ENCODE measurements at regions not wholly inside any gene's neighbourhood (a gene's known extent, or its start where the extent isn't known, plus 50 kb on each side); places are given as distances from the start of the nearest gene placed in this dataset.

GRCh38 chr11:109902764-109903433 is 190.3 kb upstream of the ZC3H12C start:
- POLR2A ChIA-PET, result no interaction called here
- Mint-ChIP-seq H3K27ac (no peak overlapping the region), H3K9me3 (ENCODE audit: insufficient read depth) (no peaks in the 10 kb centered on the region)

GRCh38 chr11:109911488-109911887 is 181.7 kb upstream of the ZC3H12C start:
- no peak for ATAC-seq
- ChIA-PET CTCF (no interaction called here), POLR2A (no interaction called here)
- DNase-seq, result no peak
- Mint-ChIP-seq H3K36me3 (ENCODE audit: low read depth) (no peaks in the 10 kb centered on the region), H3K9me3 (ENCODE audit: insufficient read depth) (no peaks in the 10 kb centered on the region), H3K4me1 (ENCODE audit: low read depth) (no peaks in the 10 kb centered on the region), H3K4me3 (no peak overlapping the region), H3K27me3 (ENCODE audit: low read depth) (no peaks in the 10 kb centered on the region), H3K27ac (no peak overlapping the region)

More at GRCh38 chr11:109902764-109903433, 190.3 kb upstream of the ZC3H12C start:
- no peaks in the 10 kb centered on the region for H3K4me1 Mint-ChIP-seq (ENCODE audit: low read depth)
- no peaks in the 10 kb centered on the region for H3K27me3 Mint-ChIP-seq (ENCODE audit: low read depth)
- no peaks in the 10 kb centered on the region for H3K36me3 Mint-ChIP-seq (ENCODE audit: low read depth)
- ATAC-seq (no peak), DNase-seq (no peak)
- no peak overlapping the region for H3K4me3 Mint-ChIP-seq
- CTCF ChIA-PET, result no interaction called here

- Mint-ChIP-seq H3K4me3 (no peak overlapping the region), H3K27ac (no peak overlapping the region), H3K9me3 (ENCODE audit: insufficient read depth) (no peaks in the 10 kb centered on the region), H3K4me1 (ENCODE audit: low read depth) (no peaks in the 10 kb centered on the region), H3K36me3 (ENCODE audit: low read depth) (no peaks in the 10 kb centered on the region), H3K27me3 (ENCODE audit: low read depth) (no peaks in the 10 kb centered on the region)
- DNase-seq (no peak), ATAC-seq (no peak)
- CTCF ChIA-PET, result interaction anchor here (1.6 kb wide), 1 partner anchor 25 kb away, joined by 6 read pairs; no protein-coding TSS in a partner anchor
- POLR2A ChIA-PET, result no interaction called here
These were observed 179.2 kb upstream of the ZC3H12C start for GRCh38 chr11:109914038-109914437.

GRCh38 chr11:109914809-109915653 is 178.2 kb upstream of the ZC3H12C start:
- Mint-ChIP-seq H3K27ac (no peak overlapping the region), H3K4me1 (ENCODE audit: low read depth) (no peaks in the 10 kb centered on the region), H3K36me3 (ENCODE audit: low read depth) (no peaks in the 10 kb centered on the region), H3K9me3 (ENCODE audit: insufficient read depth) (no peaks in the 10 kb centered on the region), H3K27me3 (ENCODE audit: low read depth) (no peaks in the 10 kb centered on the region), H3K4me3 (no peak overlapping the region)
- CTCF ChIA-PET, result interaction anchor here (1.6 kb wide), 1 partner anchor 24 kb away, joined by 6 read pairs; no protein-coding TSS in a partner anchor
- no peak for DNase-seq
- POLR2A ChIA-PET, result no interaction called here
- no peak for ATAC-seq

GRCh38 chr11:109926941-109927340 is 166.3 kb upstream of the ZC3H12C start:
- Mint-ChIP-seq H3K4me3 (no peak overlapping the region), H3K9me3 (ENCODE audit: insufficient read depth) (no peaks in the 10 kb centered on the region), H3K27ac (no peak overlapping the region), H3K4me1 (ENCODE audit: low read depth) (no peaks in the 10 kb centered on the region), H3K27me3 (ENCODE audit: low read depth) (peaks cover 5% of the 10 kb centered on the region), H3K36me3 (ENCODE audit: low read depth) (no peaks in the 10 kb centered on the region)
- ATAC-seq, result no peak
- no peak for DNase-seq
- ChIA-PET CTCF (no interaction called here), POLR2A (no interaction called here)

- H3K9me3 Mint-ChIP-seq (ENCODE audit: insufficient read depth), result no peaks in the 10 kb centered on the region
- ATAC-seq (no peak), DNase-seq (no peak)
- ChIA-PET POLR2A (no interaction called here), CTCF (no interaction called here)
- peaks cover 5% of the 10 kb centered on the region for H3K27me3 Mint-ChIP-seq (ENCODE audit: low read depth)
- H3K4me1 Mint-ChIP-seq (ENCODE audit: low read depth), result no peaks in the 10 kb centered on the region
- no peak overlapping the region for H3K27ac Mint-ChIP-seq
- no peak overlapping the region for H3K4me3 Mint-ChIP-seq
- no peaks in the 10 kb centered on the region for H3K36me3 Mint-ChIP-seq (ENCODE audit: low read depth)
These were observed 163.9 kb upstream of the ZC3H12C start for GRCh38 chr11:109929308-109929707.

- Mint-ChIP-seq H3K4me3 (no peak overlapping the region), H3K9me3 (ENCODE audit: insufficient read depth) (no peaks in the 10 kb centered on the region), H3K36me3 (ENCODE audit: low read depth) (no peaks in the 10 kb centered on the region), H3K27me3 (ENCODE audit: low read depth) (peaks cover 12% of the 10 kb centered on the region), H3K4me1 (ENCODE audit: low read depth) (no peaks in the 10 kb centered on the region), H3K27ac (no peak overlapping the region)
- no peak for DNase-seq
- POLR2A ChIA-PET, result no interaction called here
- ATAC-seq, result no peak
- CTCF ChIA-PET, result no interaction called here
These were observed 160.1 kb upstream of the ZC3H12C start for GRCh38 chr11:109933126-109933525.

GRCh38 chr11:109934151-109934550 is 159.0 kb upstream of the ZC3H12C start:
- Mint-ChIP-seq H3K36me3 (ENCODE audit: low read depth) (no peaks in the 10 kb centered on the region), H3K27me3 (ENCODE audit: low read depth) (peaks cover 12% of the 10 kb centered on the region), H3K4me1 (ENCODE audit: low read depth) (no peaks in the 10 kb centered on the region), H3K9me3 (ENCODE audit: insufficient read depth) (no peaks in the 10 kb centered on the region), H3K27ac (no peak overlapping the region), H3K4me3 (no peak overlapping the region)
- DNase-seq (no peak), ATAC-seq (no peak)
- POLR2A ChIA-PET, result no interaction called here
- CTCF ChIA-PET, result no interaction called here

- H3K9me3 Mint-ChIP-seq (ENCODE audit: insufficient read depth), result no peaks in the 10 kb centered on the region
- no peaks in the 10 kb centered on the region for H3K36me3 Mint-ChIP-seq (ENCODE audit: low read depth)
- H3K4me1 Mint-ChIP-seq (ENCODE audit: low read depth), result no peaks in the 10 kb centered on the region
- ChIA-PET CTCF (no interaction called here), POLR2A (no interaction called here)
- H3K4me3 Mint-ChIP-seq, result no peak overlapping the region
- H3K27ac Mint-ChIP-seq, result no peak overlapping the region
- ATAC-seq (no peak), DNase-seq (no peak)
- H3K27me3 Mint-ChIP-seq (ENCODE audit: low read depth), result peaks cover 11% of the 10 kb centered on the region
These were observed 156.5 kb upstream of the ZC3H12C start for GRCh38 chr11:109936661-109937180.

- POLR2A ChIA-PET, result no interaction called here
These were observed 155.2 kb upstream of the ZC3H12C start for GRCh38 chr11:109937968-109938367.

GRCh38 chr11:109939166-109939810 is 153.9 kb upstream of the ZC3H12C start:
- ATAC-seq, result no peak
- no peaks in the 10 kb centered on the region for H3K9me3 Mint-ChIP-seq (ENCODE audit: insufficient read depth)
- no peak overlapping the region for H3K27ac Mint-ChIP-seq
- ChIA-PET CTCF (interaction anchor here (0.6 to 1.3 kb wide), 11 partner anchors 8 to 1241 kb away, joined by 3 to 7 read pairs (median 4); no protein-coding TSS in a partner anchor), POLR2A (interaction anchor here (0.6 kb wide), 1 partner anchor 285 kb away, joined by 4 read pairs; no protein-coding TSS in a partner anchor)
- DNase-seq, result no peak
- H3K4me3 Mint-ChIP-seq, result no peak overlapping the region
- no peaks in the 10 kb centered on the region for H3K36me3 Mint-ChIP-seq (ENCODE audit: low read depth)
- H3K27me3 Mint-ChIP-seq (ENCODE audit: low read depth), result peaks cover 14% of the 10 kb centered on the region
- no peaks in the 10 kb centered on the region for H3K4me1 Mint-ChIP-seq (ENCODE audit: low read depth)

More at GRCh38 chr11:109937968-109938367, 155.2 kb upstream of the ZC3H12C start:
- DNase-seq (no peak), ATAC-seq (no peak)
- H3K4me3 Mint-ChIP-seq, result no peak overlapping the region
- peaks cover 14% of the 10 kb centered on the region for H3K27me3 Mint-ChIP-seq (ENCODE audit: low read depth)
- no peaks in the 10 kb centered on the region for H3K9me3 Mint-ChIP-seq (ENCODE audit: insufficient read depth)
- CTCF ChIA-PET, result no interaction called here
- H3K27ac Mint-ChIP-seq, result no peak overlapping the region
- no peaks in the 10 kb centered on the region for H3K4me1 Mint-ChIP-seq (ENCODE audit: low read depth)
- no peaks in the 10 kb centered on the region for H3K36me3 Mint-ChIP-seq (ENCODE audit: low read depth)

- H3K27ac Mint-ChIP-seq, result no peak overlapping the region
- DNase-seq (no peak), ATAC-seq (no peak)
- no peak overlapping the region for H3K4me3 Mint-ChIP-seq
- CTCF ChIA-PET, result interaction anchor here (0.9 to 1.3 kb wide), 4 partner anchors 44 to 151 kb away, joined by 3 to 6 read pairs (median 4); no protein-coding TSS in a partner anchor
- H3K9me3 Mint-ChIP-seq (ENCODE audit: insufficient read depth), result no peaks in the 10 kb centered on the region
- peaks cover under 1% of the 10 kb centered on the region for H3K4me1 Mint-ChIP-seq (ENCODE audit: low read depth)
- POLR2A ChIA-PET, result no interaction called here
- H3K36me3 Mint-ChIP-seq (ENCODE audit: low read depth), result no peaks in the 10 kb centered on the region
- H3K27me3 Mint-ChIP-seq (ENCODE audit: low read depth), result peaks cover 18% of the 10 kb centered on the region
These were observed 152.4 kb upstream of the ZC3H12C start for GRCh38 chr11:109940816-109941215.

Data from activated CD8-positive, alpha-beta T cell treated with anti-CD3 and anti-CD28 coated beads, Interleukin-2, amount 10 ng/mL, durations not matched to agents 7 days and 5 days (primary cell).